ENCODE measurements at regions not wholly inside any gene's neighbourhood (a gene's known extent, or its start where the extent isn't known, plus 50 kb on each side); places are given as distances from the start of the nearest gene placed in this dataset.

- no peak for TF ChIP-seq CTCF (IDR thresholded peaks at IDR 0.05)
- intact Hi-C loops (cut with DNase I), result no loop called here
- DNase-seq, result no peak
Measured at GRCh38 chr20:6882561-6883291, 115.2 kb downstream of the BMP2 start.

DNA sequence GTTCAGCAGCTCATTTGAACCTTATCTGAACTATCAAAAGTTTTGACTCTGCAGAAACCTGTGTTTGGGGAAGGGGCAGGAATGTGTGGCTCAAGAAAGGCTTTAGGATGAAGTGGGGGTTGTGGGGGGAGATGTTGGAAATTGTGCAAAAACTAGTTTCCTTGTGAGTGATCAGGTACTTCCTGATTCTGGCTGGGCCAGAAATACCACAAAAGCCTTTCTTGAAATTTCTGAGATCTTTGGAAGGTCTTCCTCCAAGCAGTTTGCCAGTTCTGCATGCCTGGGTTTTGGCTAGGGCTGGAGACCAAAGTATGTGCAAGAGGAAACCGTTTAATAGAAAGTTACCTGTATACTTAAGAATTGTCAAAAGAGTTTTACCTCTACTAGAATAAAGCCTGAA lies 116.6 kb downstream of the BMP2 start:
- ATAC-seq (no peak), DNase-seq (no peak)
- Histone ChIP-seq H3K9me3 (no peaks in the 10 kb centered on the region), H3K4me1 (no peaks in the 10 kb centered on the region), H3K36me3 (no peaks in the 10 kb centered on the region), H3K4me3 (no peak overlapping the region), H3K27me3 (ENCODE audit: low read depth) (no peaks in the 10 kb centered on the region), H3K27ac (no peak overlapping the region)
- intact Hi-C loops (cut with DNase I), result no loop called here
- no peak for TF ChIP-seq CTCF (IDR thresholded peaks at IDR 0.05)

More at GRCh38 chr20:6882561-6883291, 115.2 kb downstream of the BMP2 start:
- no peak overlapping the region for H3K4me3 ChIP-seq
- no peak overlapping the region for H3K27ac ChIP-seq
- H3K4me1 ChIP-seq, result no peaks in the 10 kb centered on the region
- no peaks in the 10 kb centered on the region for H3K9me3 ChIP-seq
- no peaks in the 10 kb centered on the region for H3K27me3 ChIP-seq (ENCODE audit: low read depth)
- no peak for ATAC-seq
- no peaks in the 10 kb centered on the region for H3K36me3 ChIP-seq

- intact Hi-C loops (cut with DNase I), result no loop called here
- DNase-seq (no peak), ATAC-seq (no peak)
- Histone ChIP-seq H3K36me3 (no peaks in the 10 kb centered on the region), H3K4me3 (no peak overlapping the region), H3K27ac (no peak overlapping the region), H3K4me1 (no peaks in the 10 kb centered on the region), H3K9me3 (no peaks in the 10 kb centered on the region), H3K27me3 (ENCODE audit: low read depth) (no peaks in the 10 kb centered on the region)
- no peak for TF ChIP-seq CTCF (IDR thresholded peaks at IDR 0.05)
Measured at GRCh38 chr20:6886065-6886729, 118.7 kb downstream of the BMP2 start.

DNA sequence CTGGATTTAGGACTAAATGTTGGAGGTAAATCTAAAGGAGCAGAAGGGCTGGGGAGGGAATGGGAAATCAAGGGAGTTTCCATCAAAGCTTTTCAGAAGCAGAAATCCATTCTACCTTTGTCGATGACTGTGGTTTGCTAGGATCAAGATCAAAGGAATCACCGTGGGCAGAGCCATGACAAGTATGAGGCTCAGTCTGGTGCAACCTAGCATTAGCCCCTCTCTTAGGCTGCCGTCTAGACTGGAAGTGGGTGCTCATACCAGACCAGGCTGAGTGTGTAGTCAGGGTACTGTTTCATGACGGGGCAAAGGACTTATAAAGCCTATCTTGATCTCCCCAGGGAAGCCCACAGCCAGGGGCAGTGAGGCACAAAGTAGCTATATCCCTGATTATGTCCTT lies 120.5 kb downstream of the BMP2 start:
- no peak overlapping the region for H3K4me3 ChIP-seq
- intact Hi-C loops (cut with DNase I), result no loop called here
- no peaks in the 10 kb centered on the region for H3K9me3 ChIP-seq
- DNase-seq, result no peak
- H3K4me1 ChIP-seq, result no peaks in the 10 kb centered on the region
- ATAC-seq, result no peak
- no peaks in the 10 kb centered on the region for H3K36me3 ChIP-seq
- H3K27me3 ChIP-seq (ENCODE audit: low read depth), result no peaks in the 10 kb centered on the region
- TF ChIP-seq CTCF (IDR thresholded peaks at IDR 0.05), result no peak
- no peak overlapping the region for H3K27ac ChIP-seq

GRCh38 chr20:6888736-6889395 lies 121.4 kb downstream of the BMP2 start:
- H3K4me1 ChIP-seq, result no peaks in the 10 kb centered on the region
- no peaks in the 10 kb centered on the region for H3K9me3 ChIP-seq
- DNase-seq (no peak), ATAC-seq (no peak)
- no peak overlapping the region for H3K4me3 ChIP-seq
- H3K27me3 ChIP-seq (ENCODE audit: low read depth), result no peaks in the 10 kb centered on the region
- no peak overlapping the region for H3K27ac ChIP-seq
- H3K36me3 ChIP-seq, result no peaks in the 10 kb centered on the region
- intact Hi-C loops (cut with DNase I), result no loop called here
- TF ChIP-seq CTCF (IDR thresholded peaks at IDR 0.05), result no peak
